Pulmonary artery endothelial cell (primary cell): ENCODE measurements at regions not wholly inside any gene's neighbourhood (a gene's known extent, or its start where the extent isn't known, plus 50 kb on each side); places are given as distances from the start of the nearest gene placed in this dataset.

Experiments
- DNase-seq: peaks from one replicate; pipeline ENCODE4 v3.0.0-alpha.2; 2011; ENCODE audit warnings: low read depth, low spot score

GRCh38 chr5:174844971-174845370 lies 120.6 kb downstream of the MSX2 start:
- no peak for DNase-seq

DNA sequence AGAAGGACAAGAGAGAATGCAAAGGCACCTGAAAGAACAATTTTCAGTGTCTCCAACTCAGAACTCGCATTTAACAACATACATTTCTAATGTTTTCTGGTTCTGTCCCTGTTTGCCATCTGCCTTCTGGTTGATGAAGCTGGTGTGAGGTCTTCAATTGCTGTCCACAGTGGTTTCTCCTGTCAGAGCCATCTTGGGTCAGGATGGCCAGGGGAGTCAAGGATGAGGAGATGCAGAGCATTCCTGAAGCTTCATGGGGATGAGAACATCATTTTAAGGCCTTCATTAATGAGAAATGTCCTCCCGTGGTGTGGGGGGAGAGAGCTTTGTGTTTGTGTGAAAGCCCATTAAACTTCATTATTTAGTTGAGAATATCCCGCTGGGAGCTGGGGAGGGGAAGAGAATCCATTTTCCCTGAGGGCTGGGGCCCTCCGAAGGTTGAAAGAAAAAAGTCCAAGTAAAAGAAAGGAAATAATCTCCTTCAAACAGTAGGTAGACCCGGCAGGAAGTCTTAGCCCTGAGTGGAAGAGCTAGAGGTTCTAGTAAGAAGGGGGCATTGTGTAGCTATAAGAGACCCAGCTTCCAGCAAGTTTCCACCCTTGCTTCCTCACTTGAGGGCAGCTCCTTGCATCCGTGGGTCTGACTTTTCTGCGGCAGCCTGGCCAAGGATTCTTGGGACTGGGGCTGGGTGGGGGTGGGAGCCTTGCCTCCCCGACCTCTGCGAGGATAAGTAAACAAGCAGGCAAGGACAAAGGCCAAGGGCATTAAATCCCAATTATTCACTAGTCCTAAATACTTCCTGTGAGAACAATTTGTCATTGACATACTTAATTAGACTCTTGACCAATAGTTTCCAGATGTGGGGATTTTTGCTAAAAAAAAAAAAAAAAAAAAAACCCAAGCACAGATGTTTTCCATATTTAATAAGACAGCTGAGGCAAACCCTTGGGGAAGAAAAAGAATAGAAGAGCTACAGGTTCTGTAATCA lies 119.2 kb downstream of the MSX2 start:
- no peak for DNase-seq

DNA sequence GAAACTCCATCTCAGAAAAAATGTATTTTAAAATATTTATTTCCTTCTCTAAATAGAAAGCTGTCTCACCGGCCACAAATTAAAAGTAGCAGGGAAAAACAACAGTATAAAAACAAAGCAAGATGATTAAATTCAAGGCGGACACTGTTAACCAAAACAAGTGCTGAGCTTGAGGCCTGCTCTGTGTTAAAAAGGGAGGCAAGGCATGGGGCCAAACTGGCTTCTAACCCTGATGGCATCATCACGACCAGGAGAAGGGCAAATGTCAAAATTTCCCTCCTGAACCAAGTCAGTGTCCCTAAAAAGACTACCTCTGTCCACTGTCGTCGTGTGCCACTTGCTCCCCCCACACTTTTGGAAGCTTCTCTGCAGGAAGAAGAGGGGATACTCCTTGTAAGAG lies 116.1 kb downstream of the MSX2 start:
- DNase-seq: no peak

DNA sequence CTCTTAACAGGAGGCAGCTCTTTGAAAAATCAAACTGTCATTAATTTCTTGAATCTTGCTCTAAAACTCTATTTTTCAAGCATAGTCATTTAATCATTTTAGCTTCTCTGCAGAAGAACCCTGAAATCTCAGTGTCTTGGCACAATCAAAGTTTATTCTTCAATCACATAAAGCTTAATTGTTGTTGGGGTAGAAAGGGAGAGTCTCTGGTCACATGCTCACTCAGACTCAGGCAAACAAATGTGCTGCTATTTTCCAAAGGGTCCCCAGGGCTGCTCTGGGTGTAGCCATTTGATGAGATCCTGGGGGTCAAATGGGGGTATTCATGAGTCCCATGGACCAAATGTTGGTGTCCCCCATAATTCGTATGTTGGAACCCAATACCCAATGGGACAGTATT lies 114.8 kb downstream of the MSX2 start:
- DNase-seq: no peak

DNA sequence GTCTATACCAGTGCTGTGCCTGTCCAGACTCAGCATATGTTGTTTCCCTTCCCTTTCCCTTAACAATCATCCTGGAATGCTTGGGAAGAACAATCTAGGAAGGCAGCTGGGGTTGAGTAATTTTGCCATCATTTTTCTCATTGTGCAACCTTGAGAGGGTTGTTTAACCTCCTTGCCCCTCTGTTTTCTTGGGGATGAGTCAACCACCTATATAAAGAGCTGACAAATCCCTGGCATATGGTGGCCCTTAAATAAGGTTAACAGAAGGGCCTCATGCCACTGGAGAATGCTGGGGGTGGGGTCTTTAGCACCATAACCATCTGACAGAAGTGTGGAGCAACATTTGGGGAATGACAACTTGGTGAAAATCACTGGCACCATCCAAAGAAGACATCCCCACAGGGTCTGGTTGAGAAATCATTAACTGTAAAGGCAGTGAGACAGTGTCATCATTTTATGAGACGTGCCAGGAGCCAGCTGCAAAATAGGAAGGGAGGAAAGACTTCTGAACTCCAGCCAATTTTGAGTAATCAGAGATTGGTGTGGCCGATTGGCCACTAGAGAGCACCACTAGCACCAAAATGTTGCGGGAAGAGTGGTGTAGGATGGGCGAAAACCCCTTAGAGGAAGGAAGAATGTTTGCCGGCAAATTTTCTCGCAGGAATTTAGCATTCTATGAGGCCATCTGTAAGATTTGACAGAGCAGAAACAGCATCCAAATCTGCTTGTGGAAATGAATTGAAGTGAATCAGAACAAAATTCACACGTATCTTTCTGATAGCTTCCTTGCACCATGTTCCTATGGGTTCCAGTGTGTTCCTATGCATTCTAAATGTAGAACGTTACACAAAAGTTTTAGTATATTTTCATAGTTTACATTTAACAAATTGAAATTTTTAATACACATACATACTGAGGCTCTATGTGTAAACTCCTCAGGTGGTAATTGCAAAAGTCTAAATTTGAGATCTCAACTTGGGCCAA lies 113.8 kb downstream of the MSX2 start:
- no peak for DNase-seq

- no peak for DNase-seq
Measured at GRCh38 chr5:174834081-174834480, 109.7 kb downstream of the MSX2 start.

DNA sequence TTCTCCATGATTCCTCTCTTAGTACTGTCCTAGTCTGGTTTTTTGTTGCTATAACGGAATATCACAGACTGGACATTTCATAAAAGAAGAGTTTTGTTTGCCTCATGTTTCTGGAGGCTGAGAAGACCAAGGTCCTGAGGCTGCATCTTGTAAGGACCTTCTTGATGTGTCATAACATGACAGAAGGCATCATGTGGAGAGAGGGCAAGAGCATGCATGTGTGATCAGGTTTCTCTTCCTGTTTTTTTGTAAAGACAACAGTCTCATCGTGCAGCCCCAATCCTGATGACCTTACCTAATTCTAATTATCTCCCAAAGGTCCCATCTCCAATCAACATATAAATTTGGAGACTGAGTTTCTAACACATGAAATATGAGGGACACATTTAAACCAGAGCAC lies 108.4 kb downstream of the MSX2 start:
- no peak for DNase-seq

DNA sequence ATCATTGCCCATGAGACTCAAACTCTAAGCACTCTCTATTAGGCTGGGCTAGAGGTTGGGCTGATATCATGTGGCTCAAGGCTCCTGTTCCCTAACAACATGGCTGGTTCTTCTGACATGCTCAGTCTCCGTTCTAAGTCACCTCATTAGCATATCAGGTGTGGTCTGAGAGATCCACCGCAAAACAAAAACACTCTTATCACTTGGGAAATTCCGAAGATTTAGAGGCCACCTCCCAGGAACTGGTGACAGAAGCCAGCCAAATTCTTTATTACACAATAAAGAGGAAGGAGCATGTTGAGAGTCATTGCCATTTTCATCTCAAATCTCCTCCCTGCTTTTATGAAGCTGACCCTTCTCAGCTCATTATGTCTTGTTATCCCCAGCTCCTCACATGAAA lies 107.6 kb downstream of the MSX2 start:
- DNase-seq: no peak

DNA sequence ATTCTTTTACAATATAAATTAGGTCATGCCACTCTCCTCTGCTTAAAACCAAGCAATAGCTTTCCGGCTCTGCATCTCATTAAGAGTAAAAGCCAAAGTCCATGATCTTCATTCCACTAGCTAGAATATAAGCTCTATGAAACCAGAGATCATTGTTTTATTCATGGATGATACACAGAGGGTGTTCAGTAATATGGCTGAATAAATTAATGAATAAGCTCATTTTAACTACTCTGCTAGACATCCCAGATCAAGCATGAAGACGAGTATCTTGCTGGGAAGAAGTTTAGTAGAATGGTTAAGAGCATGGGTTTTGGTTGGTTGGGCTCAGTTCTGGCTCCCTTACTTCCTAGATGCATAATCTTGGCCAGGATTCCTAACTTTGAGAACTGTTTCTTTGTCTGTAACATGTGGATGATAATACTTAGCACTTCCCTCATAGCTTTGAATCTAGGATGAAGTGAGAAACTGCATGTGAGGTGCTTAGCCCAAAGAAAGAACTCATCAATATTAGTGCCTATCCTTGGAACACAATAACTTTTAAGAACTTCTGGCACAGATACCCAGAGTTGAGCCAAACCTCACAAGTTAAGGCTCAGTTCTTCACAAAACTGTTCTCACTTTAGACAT lies 106.8 kb downstream of the MSX2 start:
- no peak for DNase-seq

DNA sequence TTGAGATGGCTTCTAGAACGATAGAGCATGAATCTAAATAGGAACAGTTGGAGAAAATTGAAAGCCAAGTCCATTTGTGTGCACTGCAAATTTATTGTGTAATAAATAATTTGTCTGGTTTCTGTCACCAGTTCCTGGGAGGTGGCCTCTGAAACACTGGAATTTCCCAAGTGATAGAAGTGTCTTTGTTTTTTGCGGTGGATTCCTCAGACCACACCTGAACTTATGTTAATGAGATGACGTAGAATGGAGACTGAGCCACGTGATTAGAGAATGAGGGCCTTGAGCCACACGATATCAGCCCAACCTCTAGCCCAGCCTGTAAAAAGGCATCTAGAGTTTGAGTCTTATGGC lies 105.1 kb downstream of the MSX2 start:
- DNase-seq: no peak

DNA sequence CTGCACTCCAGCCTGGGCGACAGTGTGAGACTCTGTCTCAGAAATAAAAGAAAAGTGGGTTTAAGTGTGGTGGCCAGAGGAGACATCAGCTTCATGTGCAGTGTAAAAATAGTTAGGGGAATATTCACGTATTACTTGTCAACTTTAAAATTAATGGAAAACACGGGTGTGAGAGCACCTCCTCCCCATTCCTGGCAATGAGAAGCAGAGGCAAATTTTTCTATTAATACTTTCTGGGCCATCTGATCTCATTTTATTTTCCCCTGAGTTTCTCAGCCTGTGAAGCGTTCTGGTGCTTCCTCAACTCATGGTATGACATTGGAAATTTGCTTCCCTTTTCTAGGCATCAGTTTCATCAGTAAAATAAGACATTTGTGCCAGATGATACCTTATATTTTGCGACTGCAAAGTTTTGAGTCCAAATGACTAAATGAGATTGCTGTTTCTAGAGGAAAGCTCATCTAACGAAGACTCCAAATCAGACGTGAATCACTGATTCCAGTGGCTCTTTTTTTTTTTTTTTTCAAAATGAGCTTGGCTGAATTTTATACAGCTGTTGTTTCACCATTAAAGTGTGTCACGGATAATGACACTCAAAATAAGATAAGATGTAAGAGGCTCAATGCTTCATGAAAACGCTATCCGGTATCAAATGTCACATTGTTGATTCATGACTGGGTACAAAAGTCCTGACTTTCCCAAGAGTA lies 104.6 kb downstream of the MSX2 start:
- DNase-seq: no peak

DNA sequence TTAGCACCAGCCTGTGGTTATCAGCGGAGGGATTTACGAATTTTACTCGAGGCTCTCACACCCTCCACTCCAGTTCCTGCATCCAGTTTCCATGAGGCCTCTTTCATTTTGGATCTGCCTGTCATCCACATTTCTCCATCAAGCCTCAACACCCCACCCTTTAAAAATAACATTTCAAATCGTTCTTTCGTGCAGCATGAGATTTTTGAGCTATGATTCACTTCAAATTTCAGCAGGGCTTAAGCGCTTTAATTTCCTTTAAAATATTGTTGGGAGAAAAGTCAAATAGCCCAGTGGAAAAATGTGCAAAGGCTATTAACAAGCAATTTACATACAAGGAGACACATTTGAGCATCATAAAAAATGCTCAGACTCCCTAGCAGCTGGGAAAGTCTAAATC lies 103.2 kb downstream of the MSX2 start:
- DNase-seq: no peak

DNA sequence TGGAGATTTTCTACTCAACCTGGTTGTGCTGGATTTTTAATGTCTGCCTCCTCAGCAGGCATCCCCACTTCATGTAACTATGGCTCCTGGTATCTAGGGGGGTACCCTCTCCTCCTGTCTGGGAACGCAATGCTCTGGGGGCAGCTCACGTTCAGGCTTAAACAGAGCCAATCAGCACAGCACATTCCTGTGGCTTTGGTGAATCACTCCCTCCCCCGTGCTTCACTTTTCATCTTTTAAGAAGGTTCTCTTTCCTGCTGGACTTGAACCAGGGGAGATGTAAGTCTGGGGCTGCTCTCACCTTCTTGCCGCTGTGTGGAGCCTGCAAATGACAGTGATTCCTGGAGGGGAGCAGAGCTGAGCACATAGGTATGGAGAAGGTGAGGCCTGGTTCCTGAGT lies 101.2 kb downstream of the MSX2 start:
- no peak for DNase-seq

GRCh38 chr5:174818430-174818829 lies 94.0 kb downstream of the MSX2 start:
- no peak for DNase-seq

DNA sequence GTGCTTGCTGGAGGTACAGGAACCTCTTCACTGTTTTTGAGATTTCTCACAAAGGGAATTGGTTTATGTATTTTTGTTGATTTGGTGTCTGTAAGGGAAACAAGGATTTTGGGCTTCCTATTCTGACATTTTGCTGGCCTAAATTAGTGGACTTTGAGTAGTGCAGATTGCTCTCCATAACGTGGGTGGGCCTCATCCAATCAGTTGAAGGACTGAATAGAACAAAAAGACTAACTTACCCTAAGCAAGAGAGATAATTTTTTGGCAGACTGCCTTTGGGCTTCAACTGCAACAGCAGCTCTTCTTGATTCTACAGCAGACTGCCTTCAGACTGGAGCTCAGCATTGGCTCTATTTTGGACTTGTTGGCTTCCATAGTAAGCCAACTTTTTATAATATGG lies 93.2 kb downstream of the MSX2 start:
- no peak for DNase-seq

GRCh38 chr5:174816858-174817257 lies 92.5 kb downstream of the MSX2 start:
- no peak for DNase-seq

DNA sequence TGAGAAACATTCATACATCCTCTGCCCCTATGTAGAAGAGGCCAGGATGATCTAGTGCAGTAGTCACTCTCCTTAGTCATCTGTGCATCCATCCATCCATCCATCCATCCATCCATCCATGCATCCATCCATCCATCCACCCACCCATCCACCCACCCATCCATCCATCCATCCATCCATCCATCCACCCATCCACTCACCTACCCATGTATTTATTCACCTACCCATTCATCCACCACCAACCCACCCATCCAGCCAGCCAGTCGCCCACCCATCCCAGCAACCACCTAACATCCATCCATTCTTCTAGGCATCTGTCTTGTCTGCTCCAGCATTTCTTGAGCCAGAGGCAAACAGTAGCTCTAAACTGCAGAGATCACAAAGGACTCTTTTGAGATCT lies 87.1 kb downstream of the MSX2 start:
- no peak for DNase-seq

GRCh38 chr5:174810796-174811195 lies 86.4 kb downstream of the MSX2 start:
- DNase-seq: no peak

DNA sequence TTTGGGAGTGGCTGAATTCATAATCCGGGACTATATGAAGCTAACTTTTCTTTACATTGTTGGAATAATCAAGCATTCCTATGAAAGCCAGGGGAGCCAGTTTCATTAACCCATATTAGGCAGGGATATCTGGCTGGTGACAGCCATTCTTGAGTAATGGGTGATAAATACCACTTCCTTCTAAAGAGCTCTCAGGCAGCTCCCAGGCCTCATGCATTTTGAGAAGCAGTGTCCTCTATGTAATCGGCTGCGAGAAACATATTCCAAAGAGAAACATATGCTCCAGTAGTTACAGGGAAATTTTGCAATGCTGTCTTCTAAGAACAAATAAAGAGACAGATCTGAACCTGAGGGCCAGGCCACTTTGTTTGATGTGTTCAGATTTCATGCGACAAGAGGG lies 83.1 kb downstream of the MSX2 start:
- DNase-seq: no peak

GRCh38 chr5:174806729-174807128 lies 82.3 kb downstream of the MSX2 start:
- no peak for DNase-seq

DNA sequence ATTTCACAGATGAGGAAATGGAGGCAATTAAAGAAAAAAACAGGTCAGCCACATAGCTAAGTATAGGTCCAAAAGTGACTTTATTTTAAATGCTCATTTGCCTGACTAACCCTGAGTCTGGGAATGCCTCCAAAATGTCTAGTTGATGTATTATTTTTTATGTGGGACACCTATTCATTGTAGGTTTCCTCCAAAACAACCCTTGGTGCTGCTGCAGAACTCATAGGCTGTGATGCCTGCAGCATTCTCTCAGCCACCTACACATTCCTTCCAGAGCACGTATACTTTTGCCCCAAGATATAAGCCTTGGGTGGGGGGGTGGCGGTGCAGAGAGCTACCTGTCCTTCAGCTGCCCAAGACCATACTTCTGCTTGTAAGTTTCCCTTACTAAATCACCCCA lies 77.4 kb downstream of the MSX2 start:
- DNase-seq: no peak
